GM21367 (cell line): ENCODE measurements at regions not wholly inside any gene's neighbourhood (a gene's known extent, or its start where the extent isn't known, plus 50 kb on each side); places are given as distances from the start of the nearest gene placed in this dataset.

ENCODE experiments used
- ATAC-seq: cut with Tn5 transposase; IDR thresholded peaks from one replicate; pipeline ENCODE4 v1.9.1; 2021; ENCODE audit not compliant: unreplicated experiment

- ATAC-seq = no peak
These were observed 197.8 kb downstream of the ZNF648 start for GRCh38 chr1:181863736-181864135.

GRCh38 chr1:181863006-181863405 is 198.5 kb downstream of the ZNF648 start:
- no peak for ATAC-seq

- ATAC-seq = no peak
These were observed 203.4 kb downstream of the ZNF648 start for GRCh38 chr1:181858135-181858534.
